Common myeloid progenitor, CD34-positive (primary cell): ENCODE measurements at regions not wholly inside any gene's neighbourhood (a gene's known extent, or its start where the extent isn't known, plus 50 kb on each side); places are given as distances from the start of the nearest gene placed in this dataset.
"Not testable (repeated sequence)": the region's sequence is repeated elsewhere in the genome, so short reads cannot be mapped to it uniquely, and the experiment has no call there.

ENCODE experiments used
- CTCF ChIA-PET: fragments of 350-600 bp; sonication (Branson Sonifier 250); formaldehyde crosslinking; loops from one replicate; lab custom pipeline; 2021; ENCODE audit warnings: antibody characterized with exemption; lab: Charles Lee
- POLR2A ChIA-PET: fragments of 350-600 bp; sonication (Branson Sonifier 250); formaldehyde crosslinking; loops from one replicate; lab custom pipeline; 2021; ENCODE audit warnings: antibody characterized with exemption; lab: Charles Lee
- DNase-seq, 3 donors: peaks; one replicate each; pipeline versions ENCODE4 v3.0.0 to v3.0.0-alpha.2; 2013
- H3K27ac ChIP-seq, 2 experiments: 1 replicate in 1 of 2; 2 replicates in 1 of 2; pipeline ENCODE4 v1.7.0; 2013; ENCODE audit warnings: inconsistent platforms in 2 of 2, low read length in 2 of 2, mild to moderate bottlenecking in 2 of 2, low read depth in 1 of 2, moderate library complexity in 1 of 2; ENCODE audit not compliant: severe bottlenecking in 2 of 2, insufficient read depth in 1 of 2, poor library complexity in 1 of 2
- H3K27me3 ChIP-seq, 5 experiments: replicated peaks in 2 of 5; 1 replicate in 3 of 5; 2 replicates in 2 of 5; pipeline versions ENCODE4 v1.6.1 to v1.7.0; 2013; ENCODE audit warnings: low read length in 4 of 5, mild to moderate bottlenecking in 2 of 5, moderate library complexity in 2 of 5, inconsistent platforms in 1 of 5; ENCODE audit not compliant: insufficient read depth in 5 of 5, control insufficient read depth in 4 of 5
- H3K36me3 ChIP-seq, 4 experiments: 1 replicate in 2 of 4; 2 replicates in 2 of 4; pipeline versions ENCODE4 v1.6.1 to v1.7.0; 2013; ENCODE audit warnings: low read length in 3 of 4, control low read depth in 1 of 4, mild to moderate bottlenecking in 1 of 4; ENCODE audit not compliant: control insufficient read depth in 4 of 4, insufficient read depth in 4 of 4
- H3K4me1 ChIP-seq, 4 experiments: 1 replicate in 3 of 4; 2 replicates in 1 of 4; pipeline versions ENCODE4 v1.6.1 to v1.7.1; 2013; ENCODE audit warnings: low read length in 3 of 4, mild to moderate bottlenecking in 3 of 4, control low read depth in 1 of 4, inconsistent platforms in 1 of 4, moderate library complexity in 1 of 4; ENCODE audit not compliant: control insufficient read depth in 4 of 4, insufficient read depth in 4 of 4; ENCODE audit errors: control extremely low read depth in 1 of 4
- H3K4me3 ChIP-seq, 7 experiments: 1 replicate in 4 of 7; 2 replicates in 3 of 7; pipeline versions ENCODE4 v1.5.1 to v1.7.0; 2013; ENCODE audit warnings: mild to moderate bottlenecking in 7 of 7, low read length in 6 of 7, moderate library complexity in 6 of 7, inconsistent platforms in 2 of 7, low read depth in 2 of 7, control low read depth in 1 of 7; ENCODE audit not compliant: insufficient read depth in 4 of 7, control insufficient read depth in 1 of 7; ENCODE audit errors: extremely low read depth in 1 of 7
- H3K9me3 ChIP-seq, 5 experiments: 1 replicate in 4 of 5; 2 replicates in 1 of 5; pipeline versions ENCODE4 v1.6.1 to v1.7.1; 2013; ENCODE audit warnings: low read length in 4 of 5, mild to moderate bottlenecking in 2 of 5, inconsistent platforms in 1 of 5, low read depth in 1 of 5, moderate library complexity in 1 of 5; ENCODE audit not compliant: control insufficient read depth in 4 of 5, insufficient read depth in 2 of 5; ENCODE audit errors: control extremely low read depth in 1 of 5
- WGBS: methylation state at CpG from one replicate; pipeline ENCODE4 v1.1.5; 2013; ENCODE audit not compliant: insufficient coverage; 5-methylcytosine and 5-hydroxymethylcytosine counted together

DNA sequence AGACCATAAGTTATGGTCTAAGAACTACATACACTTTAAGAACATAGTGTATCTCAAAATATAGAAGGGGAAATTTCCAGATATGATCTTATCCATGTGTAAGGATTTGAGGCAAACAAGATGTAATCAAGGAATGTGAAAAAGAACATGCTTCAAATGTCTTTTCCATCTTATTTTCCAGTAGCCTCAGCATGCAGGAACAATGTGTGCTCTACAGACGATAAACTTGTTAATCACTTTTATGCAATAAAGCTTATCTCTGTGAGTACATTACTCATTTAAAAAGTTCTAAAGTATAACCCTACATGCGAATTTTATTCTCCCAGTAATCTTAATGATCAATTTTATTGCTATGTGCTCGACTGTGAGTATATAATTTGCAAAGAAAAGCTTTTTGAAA lies 185.2 kb downstream of the ALDH8A1 start:
- H3K9me3 ChIP-seq: no peaks in the 10 kb centered on the region
- H3K36me3 ChIP-seq: no peaks in the 10 kb centered on the region
- ChIA-PET POLR2A (no interaction called here), CTCF (no interaction called here)
- 100% methylated on average over 1 of the region's 3 CpGs for WGBS
- H3K27ac ChIP-seq: no peak overlapping the region
- H3K4me1 ChIP-seq: no peaks in the 10 kb centered on the region
- no peaks in the 10 kb centered on the region for H3K27me3 ChIP-seq
- no peak overlapping the region for H3K4me3 ChIP-seq
- DNase-seq: no peak

DNA sequence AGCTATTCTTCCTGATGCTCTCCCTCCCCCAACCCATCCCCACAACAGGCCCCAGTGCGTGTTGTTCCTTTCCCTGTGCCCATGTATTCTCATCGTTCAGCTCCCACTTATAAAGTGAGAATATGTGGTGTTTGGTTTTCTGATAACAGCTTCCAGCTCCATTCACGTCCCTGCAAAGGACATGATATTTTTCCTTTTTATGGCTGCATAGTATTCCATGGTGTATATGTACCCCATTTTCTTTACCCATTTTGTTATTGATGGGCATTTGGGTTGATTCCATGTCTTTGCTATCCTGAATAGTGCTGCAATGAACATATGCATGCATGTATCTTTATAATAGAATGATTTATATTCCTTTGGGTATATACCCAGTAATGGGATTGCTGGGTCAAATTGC lies 186.3 kb downstream of the ALDH8A1 start:
- H3K27ac ChIP-seq, H3K36me3 ChIP-seq, CTCF ChIA-PET, H3K9me3 ChIP-seq, H3K4me3 ChIP-seq, POLR2A ChIA-PET, H3K4me1 ChIP-seq, H3K27me3 ChIP-seq, DNase-seq: not testable (repeated sequence)
- no CpG with 5 or more reads among the region's 3 CpGs for WGBS

- H3K4me1 ChIP-seq: no peaks in the 10 kb centered on the region
- H3K36me3 ChIP-seq: no peaks in the 10 kb centered on the region
- ChIA-PET POLR2A (no interaction called here), CTCF (interaction anchor here (1.0 kb wide), 1 partner anchor 86 kb away, joined by 3 read pairs; no protein-coding TSS in a partner anchor)
- H3K27me3 ChIP-seq: no peaks in the 10 kb centered on the region
- no peak for DNase-seq
- no peak overlapping the region for H3K27ac ChIP-seq
- WGBS: 100% methylated on average over 2 of the region's 4 CpGs
- no peaks in the 10 kb centered on the region for H3K9me3 ChIP-seq
- H3K4me3 ChIP-seq: no peak overlapping the region
Measured at GRCh38 chr6:134758621-134759020, 191.3 kb downstream of the ALDH8A1 start.

GRCh38 chr6:134757911-134758361 lies 192.0 kb downstream of the ALDH8A1 start:
- no peaks in the 10 kb centered on the region for H3K36me3 ChIP-seq
- H3K4me3 ChIP-seq: no peak overlapping the region
- H3K4me1 ChIP-seq: no peaks in the 10 kb centered on the region
- POLR2A ChIA-PET: no interaction called here
- DNase-seq: no peak
- H3K27me3 ChIP-seq: no peaks in the 10 kb centered on the region
- WGBS: no CpG with 5 or more reads among the region's 1 CpG
- no peak overlapping the region for H3K27ac ChIP-seq
- no peaks in the 10 kb centered on the region for H3K9me3 ChIP-seq
- CTCF ChIA-PET: no interaction called here

GRCh38 chr6:134756374-134757025 lies 193.4 kb downstream of the ALDH8A1 start:
- no peak for DNase-seq
- ChIA-PET POLR2A (no interaction called here), CTCF (no interaction called here)

DNA sequence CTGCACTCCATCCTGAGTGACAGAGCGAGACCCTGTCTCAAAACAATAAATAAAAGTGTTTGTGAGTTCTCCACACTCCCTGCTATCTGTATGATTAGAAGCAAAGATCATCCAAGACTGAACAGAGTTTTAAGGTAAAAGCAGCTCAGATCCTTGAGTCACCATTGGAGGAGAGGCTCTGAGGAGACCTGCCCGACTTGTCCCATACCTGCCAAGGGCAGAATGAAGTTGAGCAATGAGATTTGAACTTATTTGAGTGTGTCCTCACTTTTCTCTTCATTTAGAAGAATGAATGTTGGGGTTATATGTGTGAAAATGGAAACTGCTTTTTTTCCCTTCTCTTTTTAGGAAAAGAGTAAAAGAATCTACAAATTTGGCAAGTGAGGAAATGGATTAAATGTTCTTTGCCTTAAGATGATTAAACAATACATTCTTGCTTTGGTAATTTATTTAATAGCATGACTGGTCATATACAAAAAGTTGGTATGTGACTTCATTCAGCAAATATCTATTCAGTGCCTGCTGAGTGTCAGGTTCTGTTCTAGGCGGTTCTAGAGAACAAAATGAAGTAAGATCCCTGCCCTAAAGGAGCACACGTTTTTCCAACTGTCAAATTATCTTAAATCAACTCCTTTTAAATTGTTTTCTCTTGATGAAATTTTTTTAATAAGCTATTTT lies 195.7 kb downstream of the ALDH8A1 start:
- POLR2A ChIA-PET: no interaction called here
- no peaks in the 10 kb centered on the region for H3K9me3 ChIP-seq
- no peak for DNase-seq
- no peaks in the 10 kb centered on the region for H3K27me3 ChIP-seq
- no peaks in the 10 kb centered on the region for H3K36me3 ChIP-seq
- CTCF ChIA-PET: no interaction called here
- H3K4me3 ChIP-seq: no peak overlapping the region
- H3K4me1 ChIP-seq: no peaks in the 10 kb centered on the region
- H3K27ac ChIP-seq: no peak overlapping the region
- 100% methylated on average over 3 of the region's 4 CpGs for WGBS

More at GRCh38 chr6:134756374-134757025, 193.4 kb downstream of the ALDH8A1 start:
- H3K27me3 ChIP-seq: no peaks in the 10 kb centered on the region
- H3K36me3 ChIP-seq: no peaks in the 10 kb centered on the region
- H3K4me3 ChIP-seq: no peak overlapping the region
- no peaks in the 10 kb centered on the region for H3K9me3 ChIP-seq
- H3K27ac ChIP-seq: no peak overlapping the region
- 100% methylated on average over 1 of the region's 2 CpGs for WGBS
- no peaks in the 10 kb centered on the region for H3K4me1 ChIP-seq

DNA sequence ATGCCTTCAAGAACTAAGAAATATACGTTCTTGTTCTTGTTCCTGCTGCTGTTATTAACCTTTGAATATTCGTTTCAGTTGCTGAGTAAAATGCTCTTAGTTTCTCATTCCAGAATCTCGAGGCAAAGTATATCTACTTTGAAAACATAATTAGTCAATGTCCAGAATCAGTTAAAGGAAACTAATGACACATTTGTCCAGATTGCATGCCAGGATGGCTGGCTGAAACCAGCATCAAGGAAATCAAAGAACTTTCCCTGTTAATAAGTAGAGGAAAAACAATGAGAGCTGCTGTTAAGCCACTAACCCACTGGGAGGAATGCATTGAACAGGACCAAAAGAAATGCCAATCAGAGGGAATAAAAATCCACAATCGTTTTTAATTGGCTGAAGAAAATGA lies 196.9 kb downstream of the ALDH8A1 start:
- CTCF ChIA-PET: no interaction called here
- Histone ChIP-seq H3K4me3 (no peak overlapping the region), H3K4me1 (no peaks in the 10 kb centered on the region), H3K36me3 (no peaks in the 10 kb centered on the region), H3K9me3 (no peaks in the 10 kb centered on the region), H3K27ac (no peak overlapping the region), H3K27me3 (no peaks in the 10 kb centered on the region)
- WGBS: 56% methylated on average over 1 of the region's 4 CpGs
- POLR2A ChIA-PET: no interaction called here
- no peak for DNase-seq
